GM19452 (cell line): ENCODE measurements at regions not wholly inside any gene's neighbourhood (a gene's known extent, or its start where the extent isn't known, plus 50 kb on each side); places are given as distances from the start of the nearest gene placed in this dataset.

Experiments used
- ATAC-seq: cut with Tn5 transposase; IDR thresholded peaks from one replicate; pipeline ENCODE4 v1.9.1; 2021; ENCODE audit not compliant: unreplicated experiment

DNA sequence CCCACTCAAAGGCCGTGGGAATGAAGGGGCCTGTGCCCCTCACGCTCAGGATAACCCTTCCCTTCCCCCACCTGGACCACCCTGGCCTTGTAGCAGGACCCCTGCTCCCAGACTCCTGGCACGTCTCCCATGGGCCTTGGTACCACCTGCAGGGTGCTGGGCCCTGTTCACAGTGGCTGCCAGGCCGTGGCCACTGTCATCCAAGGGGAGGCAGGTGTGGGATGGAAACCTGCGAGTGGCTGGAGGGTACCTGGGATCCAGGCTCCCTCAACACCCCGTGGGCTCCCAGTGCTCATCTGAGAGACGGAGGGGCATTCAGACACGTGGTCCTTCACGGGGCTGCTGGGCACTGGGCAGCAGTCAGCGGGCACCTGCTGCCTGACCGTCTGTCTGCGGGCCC lies 75.6 kb upstream of the CIBAR2 start:
- no peak for ATAC-seq

- ATAC-seq: no peak
Observed at GRCh38 chr16:85188822-85189672, 76.8 kb upstream of the CIBAR2 start.

DNA sequence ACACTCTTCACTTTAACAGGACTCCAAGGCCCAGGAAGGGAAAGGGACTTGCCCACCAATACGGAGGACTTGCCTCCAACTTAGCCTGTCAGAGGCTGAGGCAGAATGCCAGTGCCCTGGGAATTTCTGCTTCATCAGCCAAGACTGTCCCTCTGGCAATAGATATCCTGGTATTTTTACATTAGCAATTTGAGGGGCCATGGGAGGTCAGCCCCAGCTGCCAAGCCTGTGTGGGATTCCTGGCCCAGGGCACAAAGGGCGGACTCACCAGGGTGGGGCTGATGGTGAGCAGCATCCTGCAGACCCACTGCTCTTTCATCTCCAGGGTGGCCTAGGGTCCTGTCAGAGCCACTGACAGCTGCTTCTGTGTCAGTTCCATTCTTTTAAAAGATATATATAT lies 78.3 kb upstream of the CIBAR2 start:
- ATAC-seq: no peak

- ATAC-seq: no peak
Observed at GRCh38 chr16:85191341-85191965, 79.2 kb upstream of the CIBAR2 start.

DNA sequence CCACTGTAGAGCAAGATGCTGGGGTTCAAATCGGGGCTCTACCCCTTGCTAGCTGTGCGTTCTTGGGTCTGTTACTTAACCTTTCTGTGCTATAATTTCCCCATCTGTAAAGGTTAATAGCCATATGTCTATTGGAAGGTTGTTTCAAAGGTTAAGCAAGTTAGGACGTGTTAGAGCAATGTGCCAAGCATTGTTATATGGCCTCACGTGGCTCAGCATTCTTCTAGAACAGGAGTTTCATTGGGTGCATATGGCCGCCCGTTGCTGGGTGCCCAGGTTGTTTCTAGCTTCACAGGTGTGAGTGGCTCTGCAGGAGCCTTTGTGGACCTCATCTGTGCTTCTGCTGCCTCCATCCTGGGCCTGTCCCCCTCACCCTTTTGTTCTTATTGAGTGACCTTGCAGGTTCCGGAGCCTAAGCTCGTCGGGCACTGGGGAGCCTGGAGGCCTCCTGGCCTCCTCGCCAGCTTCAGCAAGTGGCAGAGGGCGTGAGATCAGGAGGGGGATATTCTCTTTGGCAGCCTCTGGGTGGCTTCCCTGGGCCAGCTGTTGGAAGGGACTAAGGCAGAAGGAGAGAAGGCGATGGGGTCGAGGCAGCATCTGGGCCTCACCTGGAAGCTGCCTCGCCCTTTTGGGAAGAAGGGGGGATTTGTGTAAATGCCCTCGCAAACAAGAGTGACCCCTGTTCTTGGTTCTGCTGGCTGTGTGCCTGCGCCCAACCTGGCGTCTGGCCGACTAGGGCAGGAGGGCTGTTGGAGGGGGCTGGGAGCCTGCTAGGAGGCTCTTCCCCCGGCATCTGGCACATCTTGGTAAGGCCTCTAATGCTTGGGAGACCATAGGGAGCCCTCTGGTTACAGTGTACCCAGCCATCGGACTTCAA lies 80.2 kb upstream of the CIBAR2 start:
- ATAC-seq: no peak

DNA sequence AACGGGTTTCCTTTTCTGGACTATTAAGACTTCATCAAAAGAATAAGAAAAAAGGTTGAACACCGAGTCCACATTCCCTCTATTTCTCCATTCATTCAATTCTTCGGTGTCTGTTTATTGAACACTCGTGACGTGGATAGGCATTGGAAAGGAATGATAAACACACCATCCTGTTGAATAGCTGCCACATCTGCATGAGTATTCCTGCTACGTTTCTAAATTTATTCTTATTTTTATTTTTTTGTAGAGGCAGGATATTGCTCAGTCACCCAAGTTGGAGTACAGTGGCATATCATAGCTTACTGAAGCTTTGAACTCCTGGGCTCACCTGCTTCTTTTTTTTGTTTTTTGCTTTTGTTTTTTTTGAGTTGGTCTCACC lies 80.8 kb upstream of the CIBAR2 start:
- ATAC-seq: no peak

GRCh38 chr16:85193876-85194275 lies 81.6 kb upstream of the CIBAR2 start:
- ATAC-seq: no peak

- ATAC-seq: no peak
Observed at GRCh38 chr16:85194307-85195270, 82.3 kb upstream of the CIBAR2 start.

DNA sequence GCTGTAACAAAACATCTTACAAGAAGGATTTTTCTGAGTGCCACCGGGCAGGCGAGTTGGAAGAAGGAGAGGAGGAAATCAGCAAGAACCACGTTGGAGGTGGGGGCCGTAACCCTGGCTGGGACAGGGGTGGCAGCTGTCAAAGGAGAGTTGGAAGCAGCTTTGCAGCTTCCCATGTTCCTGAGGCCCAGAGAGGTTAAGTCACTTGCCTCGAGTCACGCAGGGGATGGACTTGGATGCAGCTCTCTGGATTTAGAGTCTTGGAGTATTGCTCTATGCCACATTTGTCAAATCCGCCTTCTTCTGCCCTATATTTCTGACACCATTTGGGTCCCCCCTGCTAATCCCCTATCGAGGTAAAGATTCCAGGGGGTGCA lies 83.0 kb upstream of the CIBAR2 start:
- ATAC-seq: no peak

DNA sequence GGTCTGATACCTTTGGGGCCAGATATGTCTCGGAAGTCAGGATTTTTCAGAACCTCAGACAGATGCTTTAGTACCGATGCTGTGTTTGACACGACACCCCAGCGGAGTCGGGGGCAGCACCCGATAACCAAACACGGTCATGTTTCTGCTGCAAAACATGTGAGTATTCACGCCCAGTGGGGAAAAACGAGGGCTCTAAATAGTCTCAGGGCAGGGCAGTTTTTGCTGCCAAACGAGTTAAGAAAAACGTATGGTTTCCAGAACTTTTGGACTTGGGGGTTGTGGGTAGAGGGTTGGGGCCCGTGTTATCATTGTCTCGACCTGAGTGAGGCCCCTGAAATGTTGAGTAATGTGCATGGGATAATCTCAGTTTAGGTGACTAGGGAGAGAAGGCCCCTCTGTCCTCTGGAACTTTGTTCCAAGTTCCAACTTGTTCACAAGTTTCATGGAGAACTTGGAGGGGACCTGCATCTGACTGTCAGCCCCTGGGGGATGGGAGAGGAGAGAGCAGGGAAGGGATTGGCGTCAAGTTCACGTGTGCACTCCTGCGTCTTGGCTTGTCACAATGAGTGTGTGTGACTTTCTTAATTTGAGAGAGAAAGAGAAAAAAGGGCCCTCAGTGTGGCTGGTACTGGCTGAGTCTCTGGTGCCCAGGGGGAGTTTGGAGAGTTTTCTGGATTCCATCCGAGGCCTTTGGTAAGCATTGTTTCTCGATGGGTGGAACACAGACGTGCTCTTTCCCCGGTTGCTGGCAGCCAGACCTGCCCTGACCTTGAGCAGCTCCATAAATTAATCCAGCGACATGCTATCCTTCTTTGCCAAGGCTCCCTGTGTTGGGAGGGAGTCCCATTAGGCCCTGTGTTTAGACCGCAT lies 83.9 kb upstream of the CIBAR2 start:
- ATAC-seq: no peak

DNA sequence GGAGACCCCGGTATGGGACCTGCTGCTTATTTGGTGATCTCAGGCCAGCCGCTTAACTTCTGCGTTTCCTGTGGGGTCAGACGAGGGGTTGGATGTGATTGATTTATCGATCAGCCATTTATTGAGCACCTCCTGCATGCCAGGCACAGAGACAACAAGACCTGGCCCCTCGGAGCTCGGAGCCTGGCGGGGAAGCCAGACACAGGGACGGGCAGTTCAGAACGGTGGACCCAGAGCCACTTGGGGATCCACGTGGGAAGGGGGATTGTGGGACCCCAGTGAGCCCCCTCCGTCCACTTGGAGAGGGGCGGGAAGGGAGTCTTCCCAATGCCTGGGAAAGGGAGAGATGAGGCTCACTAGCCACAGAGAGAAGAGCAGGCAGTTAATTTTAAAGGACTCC lies 84.7 kb upstream of the CIBAR2 start:
- ATAC-seq: no peak

DNA sequence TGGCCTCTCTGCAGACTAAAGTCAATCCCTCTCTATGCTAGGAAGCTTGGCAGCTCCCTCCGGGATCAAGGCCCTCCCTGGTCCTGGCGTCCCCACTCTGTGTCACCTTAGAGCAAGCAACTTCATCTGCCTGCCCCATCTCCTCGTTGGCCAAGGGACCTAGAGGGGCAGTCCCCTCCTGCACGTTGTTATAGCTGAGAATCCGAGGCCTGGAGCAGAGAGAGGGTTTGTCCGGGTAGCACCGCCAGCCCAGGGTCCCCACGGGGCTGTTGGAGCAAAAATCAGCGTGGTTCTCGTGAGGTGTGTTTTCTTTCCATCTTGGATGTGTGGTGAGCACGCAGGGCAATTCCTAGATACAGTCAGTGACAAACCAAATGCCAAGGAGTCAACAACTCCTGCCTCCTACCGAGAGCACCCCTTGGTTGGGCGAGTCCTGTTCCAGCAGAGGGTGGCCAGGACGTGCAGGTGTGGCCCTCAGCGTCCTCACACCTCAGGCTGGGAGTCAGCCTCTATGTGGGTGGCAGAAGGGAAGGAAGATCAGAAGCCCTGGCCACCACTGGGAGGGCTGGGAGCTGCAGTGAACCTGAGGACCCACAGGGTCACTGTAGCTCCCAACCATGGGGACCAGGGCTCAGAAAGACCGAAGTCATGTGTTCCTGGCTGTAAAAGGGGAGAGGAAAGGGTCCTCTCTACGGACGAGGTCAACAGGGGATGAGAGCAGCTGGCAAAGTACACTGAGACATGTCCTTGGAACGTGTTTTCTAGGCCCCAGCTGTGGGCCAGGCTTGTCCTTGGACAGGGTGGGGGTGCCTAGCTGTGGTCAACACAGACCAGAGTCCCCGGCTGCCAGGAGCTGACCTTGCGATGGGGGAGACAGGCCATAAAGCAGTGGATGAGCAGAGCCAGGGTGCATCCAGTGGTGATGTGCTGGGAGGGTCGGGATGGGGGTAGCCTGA lies 85.6 kb upstream of the CIBAR2 start:
- ATAC-seq: no peak

GRCh38 chr16:85199069-85199725 lies 86.9 kb upstream of the CIBAR2 start:
- ATAC-seq: no peak

DNA sequence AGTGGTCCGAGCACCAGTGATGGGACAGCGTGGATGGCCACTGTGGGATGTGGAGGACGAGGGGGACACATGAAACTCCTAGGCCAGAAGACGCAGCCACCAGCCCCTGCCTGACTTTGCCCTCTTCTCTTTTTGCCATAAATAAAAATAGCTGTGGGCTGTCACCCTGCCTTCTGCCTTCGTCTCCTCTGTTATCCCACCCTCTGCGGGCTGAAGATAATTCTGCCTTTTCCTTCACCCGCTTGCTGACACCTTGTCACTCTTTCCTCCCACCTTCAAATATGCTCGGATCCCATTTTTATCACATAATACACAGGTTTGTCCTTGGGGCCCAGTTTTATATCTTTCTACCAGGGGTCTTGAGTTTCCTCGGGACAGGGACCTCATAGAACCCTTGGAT lies 87.6 kb upstream of the CIBAR2 start:
- no peak for ATAC-seq

GRCh38 chr16:85200471-85201278 lies 88.4 kb upstream of the CIBAR2 start:
- ATAC-seq: no peak

DNA sequence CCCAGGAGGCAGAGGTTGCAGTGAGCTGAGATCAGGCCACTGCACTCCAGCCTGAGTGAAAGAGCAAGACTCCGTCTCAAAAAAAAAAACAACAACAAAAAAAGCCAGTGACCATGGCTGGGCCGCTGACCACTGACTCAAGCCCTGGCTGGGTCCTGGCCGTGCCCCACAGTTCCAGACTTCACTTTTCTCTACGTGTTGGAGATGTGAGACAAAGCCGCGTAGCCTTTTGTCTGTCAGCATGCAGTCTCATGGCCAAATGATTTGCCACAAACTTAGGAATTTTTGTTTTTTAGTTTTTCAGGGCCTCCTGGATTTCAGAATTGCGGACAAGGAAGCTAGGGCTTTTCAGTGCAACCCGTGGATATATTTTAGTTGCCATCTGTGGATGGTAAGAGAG lies 89.3 kb upstream of the CIBAR2 start:
- ATAC-seq: no peak

DNA sequence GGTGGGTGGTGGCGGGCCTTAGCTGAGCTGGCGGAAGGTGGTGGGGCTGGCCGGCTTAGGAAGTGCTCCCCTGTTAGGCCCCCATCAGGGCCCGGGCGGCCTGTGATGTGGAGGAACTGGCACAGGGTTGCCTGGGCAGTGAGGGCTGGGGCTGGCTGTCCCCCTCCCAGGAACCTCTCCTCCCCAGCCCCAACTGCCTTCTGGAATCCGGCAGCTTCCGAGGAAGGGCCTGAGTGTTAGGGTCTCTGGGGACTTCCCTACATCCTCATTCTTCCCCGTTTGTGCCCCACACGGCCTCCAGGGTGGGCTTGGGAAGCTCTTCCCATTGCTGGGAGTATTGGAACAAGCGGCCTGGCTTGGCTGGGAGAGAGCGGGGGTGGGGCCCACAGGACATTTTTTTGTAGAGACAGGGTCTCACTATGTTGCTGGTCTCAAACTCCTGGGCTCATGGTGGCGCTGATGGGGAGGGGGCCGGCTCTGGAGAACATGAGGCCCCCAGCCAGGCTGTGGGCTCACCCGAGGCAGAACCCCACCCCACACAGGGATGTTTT lies 89.9 kb upstream of the CIBAR2 start:
- no peak for ATAC-seq
